ENCODE measurements at regions not wholly inside any gene's neighbourhood (a gene's known extent, or its start where the extent isn't known, plus 50 kb on each side); places are given as distances from the start of the nearest gene placed in this dataset.

DNA sequence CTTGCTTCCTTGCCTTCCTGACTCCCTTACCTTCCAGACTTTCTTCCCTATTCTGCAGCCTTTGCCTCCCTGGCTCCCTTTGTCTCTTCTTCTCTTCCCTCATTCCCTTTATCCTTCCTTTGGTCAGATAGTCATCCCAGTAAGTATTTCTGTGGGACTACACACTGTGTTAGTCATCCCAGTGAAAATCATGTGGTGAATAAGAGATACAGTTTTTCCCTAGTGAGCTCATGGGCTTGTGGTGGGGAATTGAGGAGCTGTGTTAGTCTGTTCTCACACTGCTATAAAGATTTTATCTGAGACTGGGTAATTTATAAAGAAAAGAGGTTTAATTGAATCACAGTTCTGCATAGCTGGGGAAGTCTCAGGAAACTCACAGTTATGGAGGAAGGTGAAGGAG lies 109.8 kb upstream of the EDIL3 start:
- TF ChIP-seq ZNF501 (CRISPR knock-in tag; IDR thresholded peaks at IDR 0.05) (no peak), POLR2AphosphoS5 (IDR thresholded peaks at IDR 0.05; ENCODE audit: low read depth, low read length) (no peak), SIN3A (IDR thresholded peaks at IDR 0.05; ENCODE audit: borderline replicate concordance, low read depth, low read length) (no peak), KDM3A (CRISPR knock-in tag; IDR thresholded peaks at IDR 0.05; ENCODE audit: low read depth) (no peak), POLR2AphosphoS2 (IDR thresholded peaks at IDR 0.05; ENCODE audit: low read depth, low read length) (no peak)
- TF ChIP-seq, protein P1, sequence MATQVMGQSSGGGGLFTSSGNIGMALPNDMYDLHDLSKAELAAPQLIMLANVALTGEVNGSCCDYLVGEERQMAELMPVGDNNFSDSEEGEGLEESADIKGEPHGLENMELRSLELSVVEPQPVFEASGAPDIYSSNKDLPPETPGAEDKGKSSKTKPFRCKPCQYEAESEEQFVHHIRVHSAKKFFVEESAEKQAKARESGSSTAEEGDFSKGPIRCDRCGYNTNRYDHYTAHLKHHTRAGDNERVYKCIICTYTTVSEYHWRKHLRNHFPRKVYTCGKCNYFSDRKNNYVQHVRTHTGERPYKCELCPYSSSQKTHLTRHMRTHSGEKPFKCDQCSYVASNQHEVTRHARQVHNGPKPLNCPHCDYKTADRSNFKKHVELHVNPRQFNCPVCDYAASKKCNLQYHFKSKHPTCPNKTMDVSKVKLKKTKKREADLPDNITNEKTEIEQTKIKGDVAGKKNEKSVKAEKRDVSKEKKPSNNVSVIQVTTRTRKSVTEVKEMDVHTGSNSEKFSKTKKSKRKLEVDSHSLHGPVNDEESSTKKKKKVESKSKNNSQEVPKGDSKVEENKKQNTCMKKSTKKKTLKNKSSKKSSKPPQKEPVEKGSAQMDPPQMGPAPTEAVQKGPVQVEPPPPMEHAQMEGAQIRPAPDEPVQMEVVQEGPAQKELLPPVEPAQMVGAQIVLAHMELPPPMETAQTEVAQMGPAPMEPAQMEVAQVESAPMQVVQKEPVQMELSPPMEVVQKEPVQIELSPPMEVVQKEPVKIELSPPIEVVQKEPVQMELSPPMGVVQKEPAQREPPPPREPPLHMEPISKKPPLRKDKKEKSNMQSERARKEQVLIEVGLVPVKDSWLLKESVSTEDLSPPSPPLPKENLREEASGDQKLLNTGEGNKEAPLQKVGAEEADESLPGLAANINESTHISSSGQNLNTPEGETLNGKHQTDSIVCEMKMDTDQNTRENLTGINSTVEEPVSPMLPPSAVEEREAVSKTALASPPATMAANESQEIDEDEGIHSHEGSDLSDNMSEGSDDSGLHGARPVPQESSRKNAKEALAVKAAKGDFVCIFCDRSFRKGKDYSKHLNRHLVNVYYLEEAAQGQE (IDR thresholded peaks at IDR 0.05; ENCODE audit: borderline replicate concordance in 1 of 2, low read depth in 1 of 2, low read length in 2 of 2), result no peak
- TF ChIP-seq, protein P2, sequence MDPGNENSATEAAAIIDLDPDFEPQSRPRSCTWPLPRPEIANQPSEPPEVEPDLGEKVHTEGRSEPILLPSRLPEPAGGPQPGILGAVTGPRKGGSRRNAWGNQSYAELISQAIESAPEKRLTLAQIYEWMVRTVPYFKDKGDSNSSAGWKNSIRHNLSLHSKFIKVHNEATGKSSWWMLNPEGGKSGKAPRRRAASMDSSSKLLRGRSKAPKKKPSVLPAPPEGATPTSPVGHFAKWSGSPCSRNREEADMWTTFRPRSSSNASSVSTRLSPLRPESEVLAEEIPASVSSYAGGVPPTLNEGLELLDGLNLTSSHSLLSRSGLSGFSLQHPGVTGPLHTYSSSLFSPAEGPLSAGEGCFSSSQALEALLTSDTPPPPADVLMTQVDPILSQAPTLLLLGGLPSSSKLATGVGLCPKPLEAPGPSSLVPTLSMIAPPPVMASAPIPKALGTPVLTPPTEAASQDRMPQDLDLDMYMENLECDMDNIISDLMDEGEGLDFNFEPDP (CRISPR knock-in tag; conservative IDR thresholded peaks at IDR 0.05), result no peak
- TF ChIP-seq, protein P3, sequence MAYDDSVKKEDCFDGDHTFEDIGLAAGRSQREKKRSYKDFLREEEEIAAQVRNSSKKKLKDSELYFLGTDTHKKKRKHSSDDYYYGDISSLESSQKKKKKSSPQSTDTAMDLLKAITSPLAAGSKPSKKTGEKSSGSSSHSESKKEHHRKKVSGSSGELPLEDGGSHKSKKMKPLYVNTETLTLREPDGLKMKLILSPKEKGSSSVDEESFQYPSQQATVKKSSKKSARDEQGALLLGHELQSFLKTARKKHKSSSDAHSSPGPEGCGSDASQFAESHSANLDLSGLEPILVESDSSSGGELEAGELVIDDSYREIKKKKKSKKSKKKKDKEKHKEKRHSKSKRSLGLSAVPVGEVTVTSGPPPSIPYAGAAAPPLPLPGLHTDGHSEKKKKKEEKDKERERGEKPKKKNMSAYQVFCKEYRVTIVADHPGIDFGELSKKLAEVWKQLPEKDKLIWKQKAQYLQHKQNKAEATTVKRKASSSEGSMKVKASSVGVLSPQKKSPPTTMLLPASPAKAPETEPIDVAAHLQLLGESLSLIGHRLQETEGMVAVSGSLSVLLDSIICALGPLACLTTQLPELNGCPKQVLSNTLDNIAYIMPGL (CRISPR knock-in tag; IDR thresholded peaks at IDR 0.05; ENCODE audit: borderline replicate concordance in 1 of 2, low read depth in 1 of 2), result no peak
- TF ChIP-seq, protein P4, sequence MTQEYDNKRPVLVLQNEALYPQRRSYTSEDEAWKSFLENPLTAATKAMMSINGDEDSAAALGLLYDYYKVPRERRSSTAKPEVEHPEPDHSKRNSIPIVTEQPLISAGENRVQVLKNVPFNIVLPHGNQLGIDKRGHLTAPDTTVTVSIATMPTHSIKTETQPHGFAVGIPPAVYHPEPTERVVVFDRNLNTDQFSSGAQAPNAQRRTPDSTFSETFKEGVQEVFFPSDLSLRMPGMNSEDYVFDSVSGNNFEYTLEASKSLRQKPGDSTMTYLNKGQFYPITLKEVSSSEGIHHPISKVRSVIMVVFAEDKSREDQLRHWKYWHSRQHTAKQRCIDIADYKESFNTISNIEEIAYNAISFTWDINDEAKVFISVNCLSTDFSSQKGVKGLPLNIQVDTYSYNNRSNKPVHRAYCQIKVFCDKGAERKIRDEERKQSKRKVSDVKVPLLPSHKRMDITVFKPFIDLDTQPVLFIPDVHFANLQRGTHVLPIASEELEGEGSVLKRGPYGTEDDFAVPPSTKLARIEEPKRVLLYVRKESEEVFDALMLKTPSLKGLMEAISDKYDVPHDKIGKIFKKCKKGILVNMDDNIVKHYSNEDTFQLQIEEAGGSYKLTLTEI (CRISPR knock-in tag; conservative IDR thresholded peaks at IDR 0.05), result no peak
- TF ChIP-seq, protein P5, sequence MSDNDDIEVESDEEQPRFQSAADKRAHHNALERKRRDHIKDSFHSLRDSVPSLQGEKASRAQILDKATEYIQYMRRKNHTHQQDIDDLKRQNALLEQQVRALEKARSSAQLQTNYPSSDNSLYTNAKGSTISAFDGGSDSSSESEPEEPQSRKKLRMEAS (IDR thresholded peaks at IDR 0.05), result no peak

Measured in HepG2 (cell line).